Type B pancreatic cell (in vitro differentiated cells): ENCODE measurements at regions not wholly inside any gene's neighbourhood (a gene's known extent, or its start where the extent isn't known, plus 50 kb on each side); places are given as distances from the start of the nearest gene placed in this dataset.

Experiments used
- DNase-seq: peaks from one replicate; pipeline ENCODE4 v3.0.0; 2021; ENCODE audit warnings: mixed read lengths; ENCODE audit not compliant: unreplicated experiment; ENCODE audit errors: extremely low spot score
- H3K27ac Mint-ChIP-seq: 2 replicates; pipeline ENCODE4 v1.8.0; 2021; ENCODE audit warnings: mild to moderate bottlenecking, mixed read lengths
- H3K27me3 Mint-ChIP-seq: 2 replicates; pipeline ENCODE4 v1.8.0; 2021; ENCODE audit warnings: mixed read lengths
- H3K36me3 Mint-ChIP-seq: 2 replicates; pipeline ENCODE4 v1.8.0; 2021; ENCODE audit warnings: mixed read lengths
- H3K4me1 Mint-ChIP-seq: one replicate; pipeline ENCODE4 v1.8.0; 2021; ENCODE audit warnings: mixed read lengths; ENCODE audit not compliant: unreplicated experiment
- H3K4me3 Mint-ChIP-seq: 2 replicates; pipeline ENCODE4 v1.8.0; 2021; ENCODE audit warnings: mild to moderate bottlenecking, mixed read lengths
- H3K9me3 Mint-ChIP-seq: 2 replicates; pipeline ENCODE4 v1.8.0; 2021; ENCODE audit warnings: mixed read lengths
- CTCF ChIP-seq: fragments of 200-600 bp; sonication (generic); conservative IDR thresholded peaks from 2 replicates; pipeline ENCODE4 v1.5.0; 2021; ENCODE audit warnings: antibody characterized with exemption, mild to moderate bottlenecking

- peaks cover 3% of the 10 kb centered on the region for H3K36me3 Mint-ChIP-seq
- no peaks in the 10 kb centered on the region for H3K27me3 Mint-ChIP-seq
- no peak overlapping the region for H3K27ac Mint-ChIP-seq
- peaks cover 30% of the 10 kb centered on the region for H3K4me1 Mint-ChIP-seq
- DNase-seq, result no peak
- peaks cover 4% of the 10 kb centered on the region for H3K9me3 Mint-ChIP-seq
- peak overlapping the region; percentile 21 for H3K4me3 Mint-ChIP-seq
- TF ChIP-seq CTCF, result no peak
Measured at GRCh38 chr12:70070494-70071007, 172.7 kb upstream of the CNOT2 start.

GRCh38 chr12:70074510-70074909 lies 168.7 kb upstream of the CNOT2 start:
- no peak for DNase-seq
- no peak overlapping the region for H3K4me3 Mint-ChIP-seq
- no peak overlapping the region for H3K27ac Mint-ChIP-seq
- H3K36me3 Mint-ChIP-seq, result peaks cover 3% of the 10 kb centered on the region
- no peak for TF ChIP-seq CTCF
- peaks cover 28% of the 10 kb centered on the region for H3K4me1 Mint-ChIP-seq
- no peaks in the 10 kb centered on the region for H3K27me3 Mint-ChIP-seq
- H3K9me3 Mint-ChIP-seq, result peaks cover 4% of the 10 kb centered on the region

GRCh38 chr12:70077441-70077840 lies 165.8 kb upstream of the CNOT2 start:
- no peak overlapping the region for H3K4me3 Mint-ChIP-seq
- H3K27me3 Mint-ChIP-seq, result no peaks in the 10 kb centered on the region
- no peak overlapping the region for H3K27ac Mint-ChIP-seq
- no peak for DNase-seq
- peaks cover 3% of the 10 kb centered on the region for H3K36me3 Mint-ChIP-seq
- peaks cover 6% of the 10 kb centered on the region for H3K9me3 Mint-ChIP-seq
- H3K4me1 Mint-ChIP-seq, result peaks cover 7% of the 10 kb centered on the region
- no peak for TF ChIP-seq CTCF

- no peaks in the 10 kb centered on the region for H3K27me3 Mint-ChIP-seq
- TF ChIP-seq CTCF, result no peak
Measured at GRCh38 chr12:70078161-70078560, 165.1 kb upstream of the CNOT2 start.

GRCh38 chr12:70080566-70080965 lies 162.7 kb upstream of the CNOT2 start:
- no peak overlapping the region for H3K27ac Mint-ChIP-seq
- no peak for DNase-seq
- peaks cover 6% of the 10 kb centered on the region for H3K9me3 Mint-ChIP-seq
- TF ChIP-seq CTCF, result no peak
- H3K36me3 Mint-ChIP-seq, result no peaks in the 10 kb centered on the region
- H3K4me3 Mint-ChIP-seq, result no peak overlapping the region
- peaks cover 3% of the 10 kb centered on the region for H3K4me1 Mint-ChIP-seq
- no peaks in the 10 kb centered on the region for H3K27me3 Mint-ChIP-seq

More at GRCh38 chr12:70078161-70078560, 165.1 kb upstream of the CNOT2 start:
- no peak overlapping the region for H3K4me3 Mint-ChIP-seq
- H3K36me3 Mint-ChIP-seq, result peaks cover 3% of the 10 kb centered on the region
- no peak overlapping the region for H3K27ac Mint-ChIP-seq
- H3K9me3 Mint-ChIP-seq, result peaks cover 11% of the 10 kb centered on the region
- peaks cover 3% of the 10 kb centered on the region for H3K4me1 Mint-ChIP-seq
- no peak for DNase-seq
